ENCODE measurements at regions not wholly inside any gene's neighbourhood (a gene's known extent, or its start where the extent isn't known, plus 50 kb on each side); places are given as distances from the start of the nearest gene placed in this dataset.
"Not testable (repeated sequence)": the region's sequence is repeated elsewhere in the genome, so short reads cannot be mapped to it uniquely, and the experiment has no call there.

- POLR2A ChIA-PET: no interaction called here
- CTCF ChIA-PET: no interaction called here
These were observed 211.5 kb downstream of the DHX15 start for GRCh38 chr4:24372881-24373280.

- CTCF ChIA-PET: interaction anchor here (1.6 kb wide), 1 partner anchor 9 kb away, joined by 3 read pairs; no protein-coding TSS in a partner anchor
These were observed 212.0 kb downstream of the DHX15 start for GRCh38 chr4:24372341-24372740.

GRCh38 chr4:24370421-24370820 lies 213.9 kb downstream of the DHX15 start:
- POLR2A ChIA-PET: no interaction called here
- CTCF ChIA-PET: no interaction called here

More at GRCh38 chr4:24372341-24372740, 212.0 kb downstream of the DHX15 start:
- POLR2A ChIA-PET: no interaction called here

GRCh38 chr4:24369507-24370029 lies 214.8 kb downstream of the DHX15 start:
- POLR2A ChIA-PET: no interaction called here
- CTCF ChIA-PET: no interaction called here

- ChIA-PET POLR2A (no interaction called here), CTCF (no interaction called here)
These were observed 215.6 kb downstream of the DHX15 start for GRCh38 chr4:24368801-24369200.

GRCh38 chr4:24364852-24365251 lies 219.5 kb downstream of the DHX15 start:
- ChIA-PET POLR2A (no interaction called here), CTCF (no interaction called here)

- CTCF ChIA-PET: no interaction called here
- POLR2A ChIA-PET: no interaction called here
These were observed 220.1 kb downstream of the DHX15 start for GRCh38 chr4:24364249-24364648.

- CTCF ChIA-PET: no interaction called here
These were observed 220.6 kb downstream of the DHX15 start for GRCh38 chr4:24363751-24364150.

GRCh38 chr4:24352112-24352511 lies 232.2 kb downstream of the DHX15 start:
- POLR2A ChIA-PET: no interaction called here

More at GRCh38 chr4:24363751-24364150, 220.6 kb downstream of the DHX15 start:
- POLR2A ChIA-PET: no interaction called here

GRCh38 chr4:24349168-24349996 lies 235.0 kb downstream of the DHX15 start:
- POLR2A ChIA-PET, CTCF ChIA-PET: not testable (repeated sequence)

More at GRCh38 chr4:24352112-24352511, 232.2 kb downstream of the DHX15 start:
- CTCF ChIA-PET: no interaction called here

GRCh38 chr4:24339260-24339659 lies 245.1 kb downstream of the DHX15 start:
- ChIA-PET CTCF (no interaction called here), POLR2A (no interaction called here)

GRCh38 chr4:24337451-24338190 lies 246.7 kb downstream of the DHX15 start:
- POLR2A ChIA-PET: no interaction called here
- CTCF ChIA-PET: no interaction called here

GRCh38 chr4:24335616-24336015 lies 248.7 kb downstream of the DHX15 start:
- ChIA-PET POLR2A (no interaction called here), CTCF (no interaction called here)

GRCh38 chr4:24334906-24335305 lies 249.4 kb downstream of the DHX15 start:
- CTCF ChIA-PET: no interaction called here
- POLR2A ChIA-PET: no interaction called here

- POLR2A ChIA-PET: no interaction called here
- CTCF ChIA-PET: no interaction called here
These were observed 253.8 kb downstream of the DHX15 start for GRCh38 chr4:24330573-24330972.

- POLR2A ChIA-PET: no interaction called here
- CTCF ChIA-PET: no interaction called here
These were observed 254.2 kb downstream of the DHX15 start for GRCh38 chr4:24330172-24330571.

GRCh38 chr4:24328711-24329110 lies 255.6 kb downstream of the DHX15 start:
- ChIA-PET POLR2A (no interaction called here), CTCF (no interaction called here)

GRCh38 chr4:24328310-24328709 lies 256.0 kb downstream of the DHX15 start:
- ChIA-PET POLR2A (no interaction called here), CTCF (no interaction called here)

GRCh38 chr4:24322995-24323394 lies 261.4 kb downstream of the DHX15 start:
- POLR2A ChIA-PET: no interaction called here
- CTCF ChIA-PET: interaction anchor here (0.6 kb wide), 1 partner anchor 11 kb away, joined by 6 read pairs; no protein-coding TSS in a partner anchor

- ChIA-PET POLR2A (no interaction called here), CTCF (no interaction called here)
These were observed 261.8 kb downstream of the DHX15 start for GRCh38 chr4:24322511-24322910.

GRCh38 chr4:24321616-24322015 lies 262.7 kb downstream of the DHX15 start:
- CTCF ChIA-PET: no interaction called here

More at GRCh38 chr4:24321616-24322015, 262.7 kb downstream of the DHX15 start:
- POLR2A ChIA-PET: no interaction called here

Measured in activated CD8-positive, alpha-beta memory T cell treated with anti-CD3 and anti-CD28 coated beads for 36 hours (primary cell).